Subcutaneous abdominal adipose tissue (tissue), 5 donors: ENCODE measurements at regions not wholly inside any gene's neighbourhood (a gene's known extent, or its start where the extent isn't known, plus 50 kb on each side); places are given as distances from the start of the nearest gene placed in this dataset.

ENCODE experiments used
- H3K27ac ChIP-seq: one replicate; pipeline ENCODE4 v1.7.0; 2013; ENCODE audit warnings: low read depth, mild to moderate bottlenecking, inconsistent platforms, low read length, moderate library complexity
- H3K27me3 ChIP-seq, 5 donors: one replicate each; pipeline ENCODE4 v1.7.0; 2013; ENCODE audit warnings: low read length in 5 of 5, inconsistent platforms in 1 of 5; ENCODE audit not compliant: control insufficient read depth in 5 of 5, insufficient read depth in 4 of 5
- H3K36me3 ChIP-seq, 5 donors: one replicate each; pipeline ENCODE4 v1.7.0; 2013; ENCODE audit warnings: low read length in 5 of 5; ENCODE audit not compliant: control insufficient read depth in 5 of 5, insufficient read depth in 5 of 5
- H3K4me1 ChIP-seq, 5 donors: one replicate each; pipeline ENCODE4 v1.7.0; 2013; ENCODE audit warnings: low read length in 5 of 5, mild to moderate bottlenecking in 3 of 5, moderate library complexity in 1 of 5; ENCODE audit not compliant: control insufficient read depth in 5 of 5, insufficient read depth in 5 of 5
- H3K4me3 ChIP-seq, 5 donors: one replicate each; pipeline ENCODE4 v1.7.0; 2013; ENCODE audit warnings: low read length in 5 of 5, low read depth in 1 of 5
- H3K9ac ChIP-seq, 5 donors: one replicate each; pipeline ENCODE4 v1.7.0; 2013; ENCODE audit warnings: low read length in 5 of 5, mild to moderate bottlenecking in 4 of 5, moderate library complexity in 3 of 5
- H3K9me3 ChIP-seq, 5 donors: one replicate each; pipeline ENCODE4 v1.7.0; 2013; ENCODE audit warnings: low read length in 5 of 5; ENCODE audit not compliant: control insufficient read depth in 5 of 5
- donor health status: healthy.
- donor health status: healthy.
- donor health status: healthy.
- donor health status: healthy.
- donor health status: healthy.

DNA sequence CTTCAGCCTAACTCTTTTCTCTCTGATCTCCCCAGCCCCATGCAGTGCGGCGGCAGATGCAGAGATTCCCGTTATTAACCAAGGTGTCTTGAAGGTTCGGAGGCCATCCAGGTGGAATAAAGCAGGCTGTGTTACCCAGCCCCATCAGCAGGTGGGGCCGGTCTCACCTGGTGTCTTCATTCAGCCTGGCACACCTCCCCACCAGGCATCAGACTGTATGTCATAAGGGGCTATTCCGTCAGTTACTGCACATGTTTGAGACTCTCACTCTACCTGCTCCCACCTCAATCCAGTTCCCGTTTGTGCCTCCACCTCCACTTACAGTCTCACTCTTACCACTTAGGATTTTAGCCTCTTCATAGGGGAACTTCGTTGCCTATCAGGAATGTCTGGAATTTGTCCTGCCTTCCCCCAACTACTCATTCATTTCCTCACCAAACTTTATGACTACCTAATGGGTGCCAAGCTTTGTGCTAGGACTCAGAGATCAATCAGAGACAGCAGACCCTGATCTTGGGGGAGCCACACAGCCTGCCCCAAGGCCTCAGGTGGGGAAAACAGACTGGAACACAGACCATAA, 170.2 kb downstream of the PLPP3 start:
- H3K36me3 ChIP-seq, result no peaks in the 10 kb centered on the region
- H3K27me3 ChIP-seq, result no peaks in the 10 kb centered on the region
- H3K27ac ChIP-seq, result no peak overlapping the region
- H3K4me1 ChIP-seq, result peaks cover 0 to 31% (median 12%) of the 10 kb centered on the region in 5 donors
- H3K4me3 ChIP-seq, result no peak overlapping the region
- no peaks in the 10 kb centered on the region for H3K9me3 ChIP-seq
- no peak overlapping the region for H3K9ac ChIP-seq

GRCh38 chr1:56406821-56407220, 172.5 kb downstream of the PLPP3 start:
- Histone ChIP-seq H3K4me1 (peaks cover 0 to 19% (median 14%) of the 10 kb centered on the region in 5 donors), H3K27me3 (no peaks in the 10 kb centered on the region), H3K27ac (no peak overlapping the region), H3K4me3 (no peak overlapping the region), H3K36me3 (no peaks in the 10 kb centered on the region), H3K9ac (no peak overlapping the region), H3K9me3 (no peaks in the 10 kb centered on the region)

GRCh38 chr1:56404561-56405030, 174.8 kb downstream of the PLPP3 start:
- peak overlapping the region; percentile 28 for H3K27ac ChIP-seq
- H3K9ac ChIP-seq, result peak overlapping the region in 1 of 5 donors; percentile 2
- H3K4me1 ChIP-seq, result peaks cover 0 to 14% (median 9%) of the 10 kb centered on the region in 5 donors
- H3K36me3 ChIP-seq, result no peaks in the 10 kb centered on the region
- H3K4me3 ChIP-seq, result peak overlapping the region in 2 of 5 donors; percentile 30 to 41
- H3K27me3 ChIP-seq, result no peaks in the 10 kb centered on the region
- no peaks in the 10 kb centered on the region for H3K9me3 ChIP-seq

DNA sequence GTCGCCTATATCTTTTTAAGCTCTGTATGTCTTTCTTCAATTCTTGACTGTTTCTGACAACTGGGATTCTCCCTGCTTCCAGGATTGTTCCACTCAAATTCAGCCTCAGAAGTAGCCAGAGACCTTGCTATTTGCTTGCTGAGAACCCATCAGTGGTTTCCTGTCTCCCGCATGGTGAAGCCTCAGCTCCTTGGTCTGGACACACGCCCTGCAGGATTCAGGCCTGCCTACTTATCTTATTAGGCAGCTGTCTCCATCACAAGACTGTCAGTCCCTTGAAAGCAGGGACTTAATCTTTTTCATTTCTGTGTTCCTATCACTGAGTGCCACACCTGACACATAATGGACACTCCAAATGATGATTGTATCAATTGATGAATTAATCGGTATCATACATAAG, 175.3 kb downstream of the PLPP3 start:
- Histone ChIP-seq H3K4me3 (no peak overlapping the region), H3K36me3 (no peaks in the 10 kb centered on the region), H3K9ac (no peak overlapping the region), H3K27me3 (no peaks in the 10 kb centered on the region), H3K27ac (no peak overlapping the region), H3K9me3 (no peaks in the 10 kb centered on the region), H3K4me1 (peaks cover 0 to 14% (median 9%) of the 10 kb centered on the region in 5 donors)

- no peak overlapping the region for H3K27ac ChIP-seq
- H3K9ac ChIP-seq, result no peak overlapping the region
- H3K4me3 ChIP-seq, result no peak overlapping the region
Observed at GRCh38 chr1:56403321-56403720, 176.0 kb downstream of the PLPP3 start.

DNA sequence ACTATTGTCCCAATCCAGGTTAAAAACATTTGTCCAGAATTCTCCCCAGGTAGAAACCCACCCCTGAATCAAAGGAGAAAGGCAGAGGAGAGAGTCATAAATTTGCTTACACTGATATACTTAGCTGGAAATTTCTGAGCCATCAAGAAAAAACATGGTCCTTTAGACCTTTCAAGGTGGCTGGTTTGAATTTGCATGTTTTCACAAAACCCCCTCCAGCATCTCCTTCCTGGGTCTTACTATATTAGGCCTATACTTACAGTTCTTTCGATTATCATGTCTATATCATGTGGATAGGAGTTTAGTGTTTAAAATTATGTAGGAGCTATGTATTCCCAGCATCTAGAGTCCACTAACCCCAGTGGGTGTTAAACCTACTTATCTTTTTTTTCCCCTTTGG, 178.2 kb downstream of the PLPP3 start:
- Histone ChIP-seq H3K9ac (no peak overlapping the region), H3K4me3 (no peak overlapping the region), H3K4me1 (peaks cover 0 to 28% (median 12%) of the 10 kb centered on the region in 5 donors), H3K9me3 (no peaks in the 10 kb centered on the region), H3K36me3 (no peaks in the 10 kb centered on the region), H3K27ac (no peak overlapping the region), H3K27me3 (no peaks in the 10 kb centered on the region)

More at GRCh38 chr1:56403321-56403720, 176.0 kb downstream of the PLPP3 start:
- Histone ChIP-seq H3K36me3 (no peaks in the 10 kb centered on the region), H3K27me3 (no peaks in the 10 kb centered on the region), H3K4me1 (peaks cover 0 to 14% (median 9%) of the 10 kb centered on the region in 5 donors), H3K9me3 (no peaks in the 10 kb centered on the region)

GRCh38 chr1:56400526-56400925, 178.8 kb downstream of the PLPP3 start:
- no peak overlapping the region for H3K9ac ChIP-seq
- no peaks in the 10 kb centered on the region for H3K36me3 ChIP-seq

GRCh38 chr1:56399795-56400194, 179.6 kb downstream of the PLPP3 start:
- Histone ChIP-seq H3K9me3 (no peaks in the 10 kb centered on the region), H3K27ac (no peak overlapping the region), H3K4me3 (no peak overlapping the region), H3K36me3 (no peaks in the 10 kb centered on the region), H3K9ac (no peak overlapping the region), H3K4me1 (peaks cover 0 to 23% (median 7%) of the 10 kb centered on the region in 5 donors), H3K27me3 (no peaks in the 10 kb centered on the region)

More at GRCh38 chr1:56400526-56400925, 178.8 kb downstream of the PLPP3 start:
- Histone ChIP-seq H3K4me1 (peaks cover 0 to 28% (median 12%) of the 10 kb centered on the region in 5 donors), H3K27ac (no peak overlapping the region), H3K9me3 (no peaks in the 10 kb centered on the region), H3K27me3 (no peaks in the 10 kb centered on the region), H3K4me3 (no peak overlapping the region)

- no peak overlapping the region for H3K27ac ChIP-seq
- no peak overlapping the region for H3K4me3 ChIP-seq
- H3K4me1 ChIP-seq, result peaks cover 0 to 18% (median 3%) of the 10 kb centered on the region in 5 donors
- H3K9me3 ChIP-seq, result no peaks in the 10 kb centered on the region
- H3K9ac ChIP-seq, result no peak overlapping the region
- no peaks in the 10 kb centered on the region for H3K27me3 ChIP-seq
- H3K36me3 ChIP-seq, result no peaks in the 10 kb centered on the region
Observed at GRCh38 chr1:56399326-56399725, 180.0 kb downstream of the PLPP3 start.

DNA sequence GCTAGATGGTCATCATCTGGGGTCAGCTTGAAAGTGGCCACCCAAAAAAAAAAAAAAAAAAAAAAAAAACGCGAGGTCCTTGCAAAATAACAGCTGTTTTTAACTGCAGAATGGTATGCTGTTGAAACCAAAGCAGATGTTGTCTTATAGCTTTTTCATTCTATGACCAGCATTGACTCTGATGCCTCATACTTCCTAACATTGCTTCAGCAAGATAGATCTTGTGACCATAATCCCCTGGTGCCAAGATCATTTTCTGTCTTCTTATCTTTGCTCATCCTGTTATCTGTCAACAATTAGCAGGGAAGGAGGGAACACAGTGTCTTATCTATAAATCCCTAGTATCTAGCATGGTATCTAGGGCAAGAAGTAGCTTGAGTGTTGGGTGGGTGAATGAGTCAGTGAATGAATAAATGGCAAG, 181.5 kb downstream of the PLPP3 start:
- H3K9ac ChIP-seq, result no peak overlapping the region
- H3K27ac ChIP-seq, result peak overlapping the region; percentile 25
- H3K27me3 ChIP-seq, result no peaks in the 10 kb centered on the region
- H3K4me3 ChIP-seq, result no peak overlapping the region
- no peaks in the 10 kb centered on the region for H3K36me3 ChIP-seq
- H3K4me1 ChIP-seq, result peaks cover 0 to 16% (median 3%) of the 10 kb centered on the region in 5 donors
- no peaks in the 10 kb centered on the region for H3K9me3 ChIP-seq
